ENCODE measurements at regions not wholly inside any gene's neighbourhood (a gene's known extent, or its start where the extent isn't known, plus 50 kb on each side); places are given as distances from the start of the nearest gene placed in this dataset.

GRCh38 chr3:14279626-14280061 lies 101.0 kb downstream of the LSM3 start:
- Histone ChIP-seq H3K14ac (ENCODE audit: insufficient read depth, low read length) (no peak overlapping the region), H2BK12ac (ENCODE audit: insufficient read length, low read depth, low read length) (no peak overlapping the region), H3K23ac (ENCODE audit: insufficient read length, low read depth, low read length) (no peak overlapping the region), H3K4ac (ENCODE audit: low read depth, low read length) (no peak overlapping the region), H4K8ac (replicated peaks; ENCODE audit: insufficient read length, low read depth, low read length) (no peak overlapping the region), H3K27ac (ENCODE audit: insufficient read length, low read depth, low read length) (no peak overlapping the region), H3T11ph (ENCODE audit: low read length) (no peak overlapping the region), H3K27me3 (ENCODE audit: insufficient read depth, low read length) (no peaks in the 10 kb centered on the region), H3K56ac (ENCODE audit: insufficient read length, low read depth, low read length) (no peak overlapping the region), H2AK5ac (ENCODE audit: insufficient read length, low read length) (no peak overlapping the region), H3K79me2 (ENCODE audit: insufficient read depth, low read length) (no peaks in the 10 kb centered on the region), H3K9me3 (ENCODE audit: control insufficient read depth, low read depth, low read length) (no peaks in the 10 kb centered on the region), H4K5ac (ENCODE audit: insufficient read length, low read depth, low read length) (no peak overlapping the region), H3K79me1 (ENCODE audit: insufficient read depth, low read depth, low read length, poor library complexity, severe bottlenecking) (no peaks in the 10 kb centered on the region), H4K20me1 (ENCODE audit: control insufficient read depth, insufficient read depth, insufficient read length) (no peaks in the 10 kb centered on the region), H2BK5ac (ENCODE audit: insufficient read length, low read length) (no peak overlapping the region), H2BK15ac (ENCODE audit: low read depth, low read length) (no peak overlapping the region), H3K4me2 (ENCODE audit: insufficient read depth, insufficient read length, low read length) (no peak overlapping the region), H2BK120ac (ENCODE audit: low read depth, low read length, poor library complexity, severe bottlenecking) (no peak overlapping the region), H4K91ac (ENCODE audit: insufficient read length, low read depth, low read length) (no peak overlapping the region), H2AFZ (ENCODE audit: low read length) (no peak overlapping the region), H3K23me2 (ENCODE audit: insufficient read length, low read depth, low read length, poor library complexity, severe bottlenecking) (no peaks in the 10 kb centered on the region), H3K9ac (ENCODE audit: extremely low read depth, insufficient read length, low read length) (no peak overlapping the region), H3K4me1 (ENCODE audit: insufficient read depth, low read length) (no peaks in the 10 kb centered on the region; the same call in 1 of the 2 replicates), H2BK20ac (ENCODE audit: low read depth, low read length, poor library complexity, severe bottlenecking) (no peak overlapping the region), H3K18ac (ENCODE audit: insufficient read length, low read depth, low read length) (no peak overlapping the region)
- no peak for DNase-seq
- peaks cover 52 to 55% of the 10 kb centered on the region in 2 experiments for H3K4me1 Mint-ChIP-seq
- H3K27ac Mint-ChIP-seq, result no peak overlapping the region
- no peaks in the 10 kb centered on the region for H3K36me3 Mint-ChIP-seq (ENCODE audit: insufficient read depth in 1 of 3, low read depth in 3 of 3)
- H3K9me3 Mint-ChIP-seq, result no peaks in the 10 kb centered on the region
- H3K4me3 Mint-ChIP-seq, result no peak overlapping the region; a peak in 1 of 5 replicates
- WGBS (ENCODE audit: extremely low coverage, insufficient read length, low lambda C conversion rate), result no CpG with 5 or more reads among the region's 11 CpGs
- TF ChIP-seq CTCF (conservative IDR thresholded peaks at IDR 0.05), result no peak
- H3K27me3 Mint-ChIP-seq (ENCODE audit: low read depth), result no peaks in the 10 kb centered on the region; the same call in 1 of the 2 replicates
